ENCODE measurements at regions not wholly inside any gene's neighbourhood (a gene's known extent, or its start where the extent isn't known, plus 50 kb on each side); places are given as distances from the start of the nearest gene placed in this dataset.

DNA sequence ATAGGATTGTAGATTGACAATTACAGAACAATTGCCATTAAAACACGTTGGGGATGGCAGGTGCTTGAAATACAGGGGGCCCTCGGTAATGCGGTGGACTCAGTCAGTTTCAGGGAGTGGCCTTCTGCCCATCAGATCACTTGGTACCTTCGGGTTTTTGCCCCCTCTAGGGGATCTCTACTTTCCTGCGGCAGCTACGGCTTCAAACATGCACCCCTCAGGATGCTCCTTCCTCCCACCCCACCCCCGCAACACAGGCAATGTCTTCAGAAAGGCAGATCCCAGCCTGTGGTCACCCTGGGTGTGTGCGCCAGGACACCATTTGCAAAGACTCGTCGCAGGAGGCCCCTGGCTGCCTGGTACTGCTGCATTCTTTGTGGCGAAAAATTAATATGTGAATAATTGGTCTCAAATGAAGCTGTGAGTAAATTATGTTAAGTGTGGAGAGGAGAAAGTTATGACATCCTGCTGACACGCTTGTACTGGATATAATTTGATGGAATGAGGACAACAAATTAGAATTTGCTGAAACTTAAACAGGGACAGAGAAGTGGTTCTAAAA is 431.0 kb upstream of the MKI67 start:
- Mint-ChIP-seq H3K27ac (no peak overlapping the region), H3K27me3 (ENCODE audit: insufficient read depth) (no peaks in the 10 kb centered on the region; the same call in 1 of the 2 replicates), H3K36me3 (ENCODE audit: low read depth) (peaks cover 8% of the 10 kb centered on the region; the same call in 1 of the 2 replicates)

DNA sequence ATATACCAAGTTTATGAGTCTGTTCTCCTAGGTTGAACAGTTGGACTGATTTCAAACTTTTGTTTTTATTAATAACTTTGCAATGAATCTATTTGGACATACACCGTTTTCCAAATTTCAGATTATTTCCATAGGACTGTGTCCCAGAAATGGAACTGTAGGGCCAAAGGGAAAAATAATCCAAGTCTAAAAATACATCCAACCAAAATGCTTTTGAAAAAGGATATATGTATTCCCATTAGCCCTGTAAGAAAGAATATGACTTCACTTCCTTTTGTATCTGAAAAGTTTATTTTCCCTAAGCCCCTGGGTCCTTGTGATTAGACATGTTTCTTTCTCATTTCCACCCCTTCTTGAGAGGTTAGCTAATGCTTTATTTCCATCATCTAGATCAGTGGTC is 434.2 kb upstream of the MKI67 start:
- peaks cover 70% of the 10 kb centered on the region for H3K9me3 Mint-ChIP-seq
- no peak overlapping the region for H3K27ac Mint-ChIP-seq
- no peak overlapping the region for H3K4me3 Mint-ChIP-seq
- H3K4me1 Mint-ChIP-seq (ENCODE audit: low read depth) = no peaks in the 10 kb centered on the region
- peaks cover 8% of the 10 kb centered on the region; the same call in 1 of the 2 replicates for H3K36me3 Mint-ChIP-seq (ENCODE audit: low read depth)
- H3K27me3 Mint-ChIP-seq (ENCODE audit: insufficient read depth) = no peaks in the 10 kb centered on the region; the same call in 1 of the 2 replicates
- TF ChIP-seq, protein P1, sequence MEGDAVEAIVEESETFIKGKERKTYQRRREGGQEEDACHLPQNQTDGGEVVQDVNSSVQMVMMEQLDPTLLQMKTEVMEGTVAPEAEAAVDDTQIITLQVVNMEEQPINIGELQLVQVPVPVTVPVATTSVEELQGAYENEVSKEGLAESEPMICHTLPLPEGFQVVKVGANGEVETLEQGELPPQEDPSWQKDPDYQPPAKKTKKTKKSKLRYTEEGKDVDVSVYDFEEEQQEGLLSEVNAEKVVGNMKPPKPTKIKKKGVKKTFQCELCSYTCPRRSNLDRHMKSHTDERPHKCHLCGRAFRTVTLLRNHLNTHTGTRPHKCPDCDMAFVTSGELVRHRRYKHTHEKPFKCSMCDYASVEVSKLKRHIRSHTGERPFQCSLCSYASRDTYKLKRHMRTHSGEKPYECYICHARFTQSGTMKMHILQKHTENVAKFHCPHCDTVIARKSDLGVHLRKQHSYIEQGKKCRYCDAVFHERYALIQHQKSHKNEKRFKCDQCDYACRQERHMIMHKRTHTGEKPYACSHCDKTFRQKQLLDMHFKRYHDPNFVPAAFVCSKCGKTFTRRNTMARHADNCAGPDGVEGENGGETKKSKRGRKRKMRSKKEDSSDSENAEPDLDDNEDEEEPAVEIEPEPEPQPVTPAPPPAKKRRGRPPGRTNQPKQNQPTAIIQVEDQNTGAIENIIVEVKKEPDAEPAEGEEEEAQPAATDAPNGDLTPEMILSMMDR (IDR thresholded peaks at IDR 0.05) = no peak
- no peak for DNase-seq

More for the DNA sequence above, 431.0 kb upstream of the MKI67 start:
- DNase-seq = no peak
- Mint-ChIP-seq H3K9me3 (peaks cover 74% of the 10 kb centered on the region), H3K4me3 (no peak overlapping the region), H3K4me1 (ENCODE audit: low read depth) (no peaks in the 10 kb centered on the region)
- TF ChIP-seq, protein P1 (IDR thresholded peaks at IDR 0.05) = no peak

DNA sequence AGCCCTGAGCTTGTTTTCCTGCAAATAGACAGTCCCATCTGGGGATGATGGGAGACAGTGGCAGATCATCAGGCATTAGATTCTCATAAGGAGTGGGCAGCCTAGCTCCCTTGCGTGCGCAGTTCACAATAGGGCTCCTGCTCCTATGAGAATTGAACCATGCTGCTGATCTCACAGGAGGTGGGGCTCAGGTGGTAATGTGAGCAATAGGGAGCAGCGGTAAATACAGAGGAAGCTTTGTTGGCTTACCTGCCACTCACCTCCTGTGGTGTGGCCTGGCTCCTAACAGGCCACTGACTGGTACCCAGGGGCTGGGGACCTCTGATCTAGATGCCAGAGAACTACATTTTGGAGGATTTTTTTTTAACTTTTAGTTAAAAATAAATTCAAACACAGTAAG is 434.8 kb upstream of the MKI67 start:
- TF ChIP-seq, protein P1 (IDR thresholded peaks at IDR 0.05) = no peak
- no peaks in the 10 kb centered on the region for H3K4me1 Mint-ChIP-seq (ENCODE audit: low read depth)
- no peak for DNase-seq
- H3K27me3 Mint-ChIP-seq (ENCODE audit: insufficient read depth) = peaks cover 2% of the 10 kb centered on the region; the same call in 1 of the 2 replicates
- H3K9me3 Mint-ChIP-seq = peaks cover 68% of the 10 kb centered on the region
- no peak overlapping the region for H3K4me3 Mint-ChIP-seq
- H3K27ac Mint-ChIP-seq = no peak overlapping the region
- peaks cover 8% of the 10 kb centered on the region; the same call in 1 of the 2 replicates for H3K36me3 Mint-ChIP-seq (ENCODE audit: low read depth)

DNA sequence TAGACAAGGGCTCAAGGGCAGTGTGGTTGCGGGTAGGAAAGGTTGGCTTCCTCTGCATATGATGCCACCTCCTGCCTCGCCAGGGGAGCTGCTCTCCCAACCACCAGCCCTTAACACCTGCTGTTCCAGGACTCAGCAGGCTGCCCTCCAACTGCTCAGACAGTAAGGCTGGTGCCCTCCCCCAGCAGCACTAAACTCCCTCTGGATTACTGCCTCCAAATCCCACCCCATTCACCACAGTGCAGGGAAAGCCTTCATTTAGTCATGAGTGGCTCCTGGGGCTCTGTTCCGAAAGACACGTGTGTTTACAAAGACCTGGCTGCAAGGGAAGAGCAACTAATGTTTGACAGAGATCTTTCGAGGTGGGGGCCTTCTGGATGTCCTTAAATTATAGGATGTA is 437.2 kb upstream of the MKI67 start:
- DNase-seq = no peak
- Mint-ChIP-seq H3K4me3 (no peak overlapping the region), H3K27ac (no peak overlapping the region), H3K27me3 (ENCODE audit: insufficient read depth) (peaks cover 2% of the 10 kb centered on the region; the same call in 1 of the 2 replicates), H3K4me1 (ENCODE audit: low read depth) (no peaks in the 10 kb centered on the region), H3K9me3 (peaks cover 62% of the 10 kb centered on the region), H3K36me3 (ENCODE audit: low read depth) (peaks cover 8% of the 10 kb centered on the region; the same call in 1 of the 2 replicates)
- TF ChIP-seq, protein P1 (IDR thresholded peaks at IDR 0.05) = no peak

DNA sequence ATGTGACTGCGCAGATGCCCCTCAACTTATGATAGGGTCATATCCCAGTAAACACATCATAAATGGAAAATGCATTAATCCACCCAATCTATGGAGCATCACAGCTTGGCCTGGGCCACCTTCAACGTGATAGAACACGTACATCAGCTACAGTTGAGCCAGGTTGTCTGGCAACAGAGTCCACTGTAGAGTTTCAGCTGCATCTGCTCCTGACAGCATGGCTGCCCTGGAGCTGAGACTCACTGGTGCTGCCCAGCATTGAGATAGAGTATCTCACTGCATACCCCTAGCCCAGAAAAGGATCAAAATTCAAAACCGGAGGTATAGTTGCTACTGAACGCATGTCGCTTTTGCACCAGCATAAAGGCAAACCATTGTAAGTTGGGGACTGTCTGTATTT is 437.7 kb upstream of the MKI67 start:
- TF ChIP-seq, protein P1 (IDR thresholded peaks at IDR 0.05) = no peak
- Mint-ChIP-seq H3K27me3 (ENCODE audit: insufficient read depth) (peaks cover 2% of the 10 kb centered on the region; the same call in 1 of the 2 replicates), H3K4me3 (no peak overlapping the region), H3K36me3 (ENCODE audit: low read depth) (peaks cover 8% of the 10 kb centered on the region; the same call in 1 of the 2 replicates), H3K4me1 (ENCODE audit: low read depth) (no peaks in the 10 kb centered on the region), H3K27ac (no peak overlapping the region), H3K9me3 (peaks cover 57% of the 10 kb centered on the region)
- no peak for DNase-seq

All from HFFc6 (cell line).